Kidney tubule cell (primary cell): ENCODE measurements at regions not wholly inside any gene's neighbourhood (a gene's known extent, or its start where the extent isn't known, plus 50 kb on each side); places are given as distances from the start of the nearest gene placed in this dataset.
"Not testable (repeated sequence)": the region's sequence is repeated elsewhere in the genome, so short reads cannot be mapped to it uniquely, and the experiment has no call there.

Experiments
- DNase-seq: peaks from one replicate; pipeline ENCODE4 v3.0.0-alpha.2; 2018; ENCODE audit warnings: low spot score

DNA sequence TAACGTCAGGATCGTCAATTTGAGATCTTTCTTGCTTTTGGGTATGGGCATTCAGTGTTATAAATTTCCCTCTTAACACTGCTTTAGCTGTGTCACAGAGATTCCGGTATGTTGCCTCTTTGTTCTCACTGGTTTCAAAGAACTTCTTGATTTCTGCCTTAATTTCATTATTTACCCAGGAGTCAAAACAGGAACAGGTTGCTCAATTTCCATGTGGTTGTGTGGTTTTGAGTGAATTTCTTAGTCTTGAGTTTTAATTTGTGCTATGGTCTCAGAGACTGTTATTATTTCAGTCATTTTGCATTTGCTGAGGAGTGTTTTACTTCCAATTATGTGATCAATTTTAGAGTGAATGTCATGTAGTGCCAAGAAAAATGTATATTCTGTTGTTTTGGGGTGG lies 153.1 kb downstream of the PCDH17 start:
- DNase-seq, result no peak

DNA sequence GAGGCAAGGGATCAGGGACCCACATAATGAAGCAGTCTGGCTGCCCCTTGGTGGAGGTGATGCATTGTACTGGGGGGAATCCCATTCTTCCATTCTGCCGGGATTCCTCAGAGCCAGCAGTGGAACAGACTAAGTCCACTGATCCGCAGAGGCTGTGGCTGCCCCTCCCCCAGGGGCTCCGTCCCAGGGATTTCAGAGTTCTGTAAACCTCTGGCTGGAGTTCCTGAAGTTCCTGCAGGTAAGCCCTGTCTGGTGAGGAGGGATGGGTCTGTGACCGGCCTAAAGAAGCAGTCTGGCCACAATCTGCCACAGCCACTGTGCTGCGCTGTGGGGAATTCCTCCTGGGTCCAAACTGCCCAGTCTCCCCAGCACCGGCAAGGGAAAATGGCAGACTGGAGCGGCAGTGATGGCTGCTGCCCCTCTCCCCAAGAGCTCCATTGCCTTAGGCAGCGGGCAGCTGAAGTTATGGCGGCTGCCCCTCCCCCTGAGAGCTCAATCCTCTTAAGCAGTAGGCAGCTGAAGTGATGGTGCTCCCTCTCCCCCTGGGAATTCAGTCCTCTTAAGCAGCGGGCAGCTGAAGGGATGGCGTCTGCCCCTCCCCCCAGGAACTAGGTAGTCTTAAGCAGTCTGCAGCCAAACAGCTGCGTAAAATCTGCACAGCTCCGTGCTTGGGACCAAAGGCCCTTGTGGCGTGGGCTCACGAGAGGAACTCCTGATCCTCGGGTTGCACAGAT lies 155.7 kb downstream of the PCDH17 start:
- DNase-seq, result no peak

DNA sequence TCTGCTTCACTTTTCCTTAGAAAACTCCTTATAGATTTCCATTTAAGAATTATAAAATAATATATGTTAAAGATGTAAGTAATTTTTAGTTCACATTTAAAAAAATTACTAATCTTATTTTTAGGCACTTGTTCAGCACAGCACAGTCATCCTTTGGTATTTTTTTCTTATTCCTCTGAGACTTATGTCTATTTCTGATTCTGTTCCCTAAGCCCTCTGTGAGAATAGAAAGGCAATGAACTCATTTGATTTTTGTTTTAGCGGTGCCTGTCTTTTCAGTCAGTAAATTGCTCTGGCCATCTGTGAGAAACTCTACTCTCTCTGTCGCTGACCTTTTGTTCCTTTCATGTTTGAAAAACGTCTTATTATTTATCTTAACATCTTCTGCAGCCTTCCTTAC lies 168.1 kb downstream of the PCDH17 start:
- DNase-seq, result no peak

DNA sequence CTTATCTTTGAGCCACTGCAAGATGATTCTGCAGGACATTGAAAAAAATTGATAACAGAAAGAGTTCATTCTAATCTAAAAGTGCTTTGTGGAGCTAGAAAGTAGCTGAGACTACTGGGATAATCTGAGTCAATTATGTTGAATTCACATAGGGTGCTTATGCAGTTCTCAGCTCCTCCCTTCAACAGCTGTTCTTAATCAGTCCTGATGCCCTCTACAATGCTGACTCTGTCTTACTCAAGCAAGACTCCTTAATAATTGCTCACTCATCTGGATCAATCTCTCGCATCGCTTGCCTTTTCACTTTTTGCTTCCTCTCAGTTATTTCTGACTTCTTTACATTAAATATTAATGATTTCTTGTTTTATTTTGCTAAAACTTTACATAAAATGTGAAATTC lies 182.1 kb downstream of the PCDH17 start:
- DNase-seq, result no peak

DNA sequence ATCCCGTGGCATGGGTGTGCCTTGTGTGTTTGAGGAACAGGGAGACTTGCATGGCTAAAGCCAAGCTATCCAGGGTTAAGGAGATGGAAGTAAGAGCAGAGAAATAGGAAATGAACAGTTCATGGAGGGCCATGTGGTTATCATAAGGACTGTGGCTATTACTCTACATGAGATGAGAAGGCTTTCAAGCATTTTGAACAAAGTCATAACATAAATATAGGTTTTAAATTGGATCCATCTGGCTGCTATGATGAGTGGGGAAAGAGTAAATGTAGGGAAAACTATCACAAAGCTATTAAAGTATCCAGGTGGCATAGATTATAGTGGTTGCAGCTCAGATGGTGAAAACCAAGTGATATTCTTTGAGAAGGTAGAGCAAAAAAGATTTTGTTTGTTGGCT lies 184.1 kb downstream of the PCDH17 start:
- no peak for DNase-seq

DNA sequence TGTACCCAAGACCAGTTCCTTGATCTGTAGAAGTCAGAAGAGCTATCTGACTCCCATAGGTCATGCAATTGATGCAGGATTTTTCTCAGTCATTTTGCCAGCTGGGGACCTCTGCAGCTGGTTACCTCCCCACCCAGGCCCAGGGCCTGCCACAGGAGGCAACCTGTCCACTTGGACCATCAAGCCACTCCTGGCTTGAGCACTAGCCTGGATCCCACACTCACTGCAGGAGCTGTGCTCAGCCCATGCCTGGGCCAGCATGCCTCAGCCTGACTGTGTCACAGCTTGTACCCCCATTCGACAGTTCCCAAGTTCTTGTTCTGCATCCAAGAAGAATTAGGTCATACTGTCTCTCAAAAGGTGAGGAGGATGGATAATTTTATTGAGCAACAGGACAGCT lies 189.4 kb downstream of the PCDH17 start:
- DNase-seq, result no peak

DNA sequence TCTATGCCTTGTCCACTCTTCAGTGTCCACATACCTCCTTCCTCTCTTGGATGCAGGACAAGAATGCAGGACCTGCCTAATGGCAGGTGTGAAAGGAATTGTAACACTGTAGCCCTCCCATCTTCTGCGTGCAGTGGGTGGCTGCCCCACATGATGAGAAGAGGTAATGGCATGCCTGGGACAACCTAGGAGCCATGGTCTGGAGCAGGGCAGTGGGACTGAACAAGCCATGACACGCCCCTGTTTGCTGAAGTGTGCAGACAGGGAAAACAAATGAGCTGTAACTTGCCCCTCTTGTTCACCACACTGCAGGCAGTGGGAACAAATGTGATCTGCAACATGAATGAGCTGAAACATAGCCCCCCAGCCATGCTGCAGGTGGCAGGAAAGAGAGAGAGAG lies 192.2 kb downstream of the PCDH17 start:
- no peak for DNase-seq

DNA sequence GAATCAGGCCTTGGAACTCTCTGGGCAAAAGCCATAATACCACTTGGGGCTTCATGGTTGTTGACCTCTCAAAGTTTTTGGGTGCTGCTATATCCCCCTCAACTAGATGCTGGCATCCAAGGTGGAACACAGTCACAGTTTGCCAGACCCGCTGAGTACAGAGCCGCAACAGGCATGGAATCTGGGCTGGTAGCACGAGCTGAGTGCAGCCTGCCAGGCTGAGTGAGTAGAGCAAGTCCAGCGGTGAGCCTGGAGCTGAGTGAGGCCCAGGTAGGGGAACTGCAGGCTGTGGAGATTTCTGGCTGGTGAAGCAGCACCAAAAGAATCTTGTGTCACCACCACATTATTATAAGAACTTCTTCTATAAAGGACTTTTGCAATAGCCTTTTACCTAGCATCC lies 192.6 kb downstream of the PCDH17 start:
- DNase-seq, result no peak

DNA sequence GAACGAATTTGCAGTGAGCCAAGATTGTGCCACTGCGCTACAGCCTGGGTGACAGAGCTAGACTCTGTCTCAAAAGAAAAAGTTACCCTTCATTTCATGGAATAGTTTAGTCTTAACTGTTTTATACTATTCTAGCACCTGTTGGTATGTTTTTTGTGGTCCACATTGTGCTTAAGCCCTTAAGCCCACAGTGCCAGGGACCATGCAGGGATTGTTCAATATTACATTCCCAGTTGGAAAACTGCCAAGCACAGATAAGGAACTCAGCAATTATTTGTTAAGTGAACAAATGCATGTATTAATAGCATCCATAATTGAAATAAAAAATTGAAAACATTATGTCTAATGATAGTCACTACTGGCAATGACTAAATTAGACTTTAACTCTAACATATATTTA lies 193.5 kb downstream of the PCDH17 start:
- DNase-seq, result no peak

DNA sequence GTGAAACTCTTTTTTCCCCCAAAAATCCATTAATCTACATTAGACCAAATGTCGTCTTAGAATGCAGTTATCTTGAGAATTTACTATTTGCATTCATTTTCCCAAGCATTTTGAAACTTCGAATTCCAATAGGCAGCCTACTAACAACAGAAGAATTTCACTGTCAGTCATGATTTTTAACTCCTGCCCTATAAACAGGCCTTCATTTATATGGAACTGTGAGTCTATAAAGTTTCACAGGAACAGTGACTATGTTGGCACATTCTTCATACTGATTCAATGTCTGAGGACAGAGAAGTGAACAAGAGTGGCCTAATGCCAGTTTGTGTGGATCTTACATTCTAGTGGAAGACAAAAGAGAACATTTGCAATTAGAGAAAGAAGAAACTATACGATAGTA lies 198.0 kb downstream of the PCDH17 start:
- DNase-seq, result no peak

DNA sequence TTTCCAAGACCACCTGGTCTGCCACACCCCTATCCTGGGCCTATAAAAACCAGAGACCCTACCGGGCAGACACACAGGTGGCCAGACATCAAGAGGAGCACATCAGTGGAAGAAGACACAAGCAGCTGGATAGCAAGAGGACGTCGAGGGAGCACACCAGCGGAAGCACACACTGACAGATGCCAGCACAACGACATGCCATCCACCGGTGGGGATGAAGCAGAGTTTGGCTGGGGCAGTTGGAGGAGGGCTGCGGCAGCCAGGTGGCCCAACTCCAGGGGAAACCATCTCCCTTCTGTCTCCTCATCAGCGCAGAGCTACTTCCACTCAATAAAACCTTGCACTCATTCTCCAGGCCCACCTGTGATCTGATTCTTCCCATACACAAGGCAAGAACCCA lies 200.6 kb downstream of the PCDH17 start:
- DNase-seq, result no peak

DNA sequence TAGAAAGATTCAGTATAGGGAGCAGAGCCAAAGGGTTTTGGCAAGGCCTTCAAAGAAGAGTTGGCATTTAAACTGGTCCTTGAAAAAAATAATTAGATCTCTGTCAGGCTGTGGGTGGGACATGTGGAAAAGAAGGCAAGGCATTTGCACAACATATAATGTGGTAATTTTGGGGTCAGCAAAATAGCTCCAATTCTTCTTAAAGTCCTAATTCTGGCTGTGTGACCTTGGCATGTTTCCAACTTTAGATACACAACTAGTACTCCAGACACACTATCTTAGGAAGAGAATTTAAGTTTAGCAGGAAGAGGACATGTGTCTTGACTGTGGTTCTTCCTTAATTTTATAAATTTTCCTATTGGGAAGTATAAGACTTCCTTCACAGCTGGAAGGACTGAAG lies 206.3 kb downstream of the PCDH17 start:
- no peak for DNase-seq

DNA sequence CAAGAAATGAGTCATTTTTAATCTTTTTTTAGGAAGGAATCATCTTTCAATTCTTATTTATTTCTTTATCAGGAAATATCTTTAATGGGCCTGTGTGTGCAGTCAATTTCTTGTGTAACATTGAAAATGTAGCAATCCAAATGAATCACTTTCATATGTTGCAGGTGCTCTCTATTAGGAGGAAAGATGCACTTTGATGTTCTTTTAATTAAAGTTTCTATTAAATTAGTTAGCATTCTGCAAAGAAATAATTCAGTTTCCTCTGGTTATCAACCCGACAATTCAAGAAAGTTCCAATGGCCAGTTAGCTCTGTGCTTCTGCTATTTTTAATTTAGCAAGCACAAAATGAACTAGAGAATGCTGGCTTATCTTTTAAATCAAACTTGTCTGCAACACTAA lies 212.0 kb downstream of the PCDH17 start:
- DNase-seq, result no peak

DNA sequence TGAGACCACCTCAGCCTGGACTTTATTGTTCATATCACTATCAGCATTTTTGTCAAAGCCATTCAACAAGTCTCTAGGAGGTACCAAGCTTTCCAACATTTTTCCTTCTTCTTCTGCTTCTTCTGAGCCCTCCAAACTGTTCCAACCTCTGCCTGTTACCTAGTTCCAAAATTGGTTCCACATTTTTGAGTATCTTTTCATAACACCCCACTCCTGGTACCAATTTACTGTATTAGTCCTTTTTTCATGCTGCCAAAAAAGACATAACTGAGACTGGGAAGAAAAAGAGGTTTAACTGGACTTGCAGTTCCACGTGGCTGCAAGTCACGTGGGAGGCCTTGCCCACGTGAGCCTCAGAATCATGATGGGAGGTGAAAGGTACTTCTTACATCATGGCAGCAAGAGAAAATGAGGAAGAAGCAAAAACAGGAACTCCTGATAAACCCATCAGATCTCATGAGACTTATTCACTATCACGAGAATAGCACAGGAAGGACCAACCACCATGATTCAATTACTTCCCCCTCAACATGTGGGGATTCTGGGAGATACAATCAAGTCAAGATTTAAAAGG lies 215.1 kb downstream of the PCDH17 start:
- no peak for DNase-seq

DNA sequence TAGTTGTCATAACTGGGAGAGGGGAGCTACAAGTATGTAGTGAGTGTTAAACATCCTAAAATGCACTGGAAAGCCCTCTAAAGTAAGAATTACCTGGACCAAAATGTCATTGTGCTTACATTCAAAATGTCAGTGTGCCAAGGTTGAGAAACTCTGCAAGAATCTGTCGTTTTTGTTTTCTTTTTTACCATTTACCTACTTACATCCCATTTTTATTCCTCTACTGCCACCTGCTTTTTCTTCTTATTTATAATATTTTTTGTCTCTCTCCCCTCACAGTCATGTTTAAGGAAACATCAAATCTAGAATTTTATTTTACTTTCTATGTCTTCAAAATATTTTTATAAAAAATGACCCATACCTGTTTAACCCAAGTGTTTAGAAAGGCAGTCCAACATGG lies 226.4 kb downstream of the PCDH17 start:
- no peak for DNase-seq

DNA sequence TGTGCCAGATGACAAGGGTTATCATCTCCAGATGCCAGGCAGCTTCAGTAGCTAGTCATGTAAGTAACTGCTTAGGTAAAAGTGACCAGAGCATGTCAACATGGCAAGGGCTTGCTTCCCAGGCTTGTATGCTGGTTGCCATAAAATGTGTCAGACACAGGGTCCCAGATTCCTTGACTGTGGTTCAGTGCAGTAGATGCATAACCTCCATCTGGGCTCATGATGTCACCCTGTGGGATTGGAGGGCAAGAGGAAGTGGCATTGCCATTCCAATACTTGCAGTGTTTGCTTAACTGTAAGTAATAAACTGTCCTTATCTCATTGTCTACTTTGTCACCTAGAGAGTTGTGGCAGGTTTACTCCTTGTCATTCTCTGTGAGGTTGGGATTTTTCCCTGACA lies 226.8 kb downstream of the PCDH17 start:
- no peak for DNase-seq

DNA sequence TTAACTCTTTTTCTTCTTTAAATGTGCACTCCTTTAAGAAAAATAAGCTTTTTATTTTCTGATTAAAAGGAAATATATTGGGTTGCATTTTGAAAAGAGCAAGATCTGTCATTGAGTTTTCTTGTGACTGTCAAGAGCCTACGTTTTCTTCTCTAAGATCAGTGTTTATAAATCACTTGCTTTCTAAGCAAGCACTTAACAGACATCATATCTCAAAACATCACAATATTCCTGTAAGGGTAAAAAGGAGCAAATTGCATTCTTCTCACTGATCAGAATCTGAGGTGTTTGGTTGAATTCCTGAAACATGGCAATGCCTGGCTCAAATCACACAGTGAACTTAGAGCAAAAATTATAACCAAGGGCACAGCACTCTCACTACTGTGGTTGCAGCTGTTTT lies 231.3 kb downstream of the PCDH17 start:
- no peak for DNase-seq

DNA sequence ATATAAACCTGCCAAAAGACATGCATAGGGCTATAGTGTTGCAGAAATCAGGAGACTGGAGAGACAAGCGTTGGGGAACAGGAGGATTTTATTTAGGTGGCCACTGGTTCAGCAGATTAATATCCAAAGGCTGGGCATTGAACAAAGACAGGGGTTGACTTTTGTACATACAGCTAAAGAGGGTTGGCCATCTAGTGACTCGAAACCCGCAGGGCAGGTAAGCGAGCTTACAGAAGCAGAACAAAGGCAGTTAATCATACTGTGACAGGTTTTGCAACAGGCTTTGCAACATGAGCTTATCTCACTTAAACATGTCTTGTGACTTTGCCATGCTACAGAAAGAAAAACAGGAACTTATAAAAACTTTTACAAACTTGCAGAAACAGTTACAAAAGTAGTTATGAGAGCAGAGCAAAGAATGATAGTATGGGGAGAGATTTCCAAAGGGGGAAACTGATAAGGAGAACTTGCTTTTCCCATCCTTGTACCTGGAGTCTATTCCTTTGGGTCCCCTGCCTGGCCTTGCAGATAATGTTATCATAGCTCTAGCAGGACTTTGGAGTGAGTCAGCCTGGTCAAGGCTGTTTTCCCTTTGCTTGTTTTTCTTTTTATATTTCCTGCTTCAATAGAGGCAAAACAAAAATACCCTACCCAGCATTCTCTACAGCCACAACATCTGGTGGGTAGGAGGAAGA lies 234.2 kb downstream of the PCDH17 start:
- DNase-seq, result no peak

DNA sequence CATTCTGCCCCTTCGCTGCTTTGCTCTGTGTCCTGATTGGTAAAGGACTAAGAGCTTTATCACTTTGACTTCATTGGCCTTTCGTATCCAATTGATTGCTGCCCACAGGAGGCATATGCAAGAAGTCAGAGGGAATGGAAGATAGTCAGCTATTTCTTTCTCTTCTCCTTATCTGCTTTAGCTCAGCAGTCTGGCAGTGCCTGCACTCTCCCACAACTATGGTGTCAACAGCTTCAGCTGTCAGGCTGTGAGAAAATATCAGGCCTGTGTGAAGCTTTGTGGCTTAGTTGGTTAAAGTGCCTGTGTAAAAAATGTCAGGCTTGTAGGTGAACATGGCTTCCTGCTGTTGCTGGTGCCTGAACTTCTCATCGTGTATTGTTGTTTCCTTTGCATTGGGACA lies 243.0 kb downstream of the PCDH17 start:
- DNase-seq, result no peak

DNA sequence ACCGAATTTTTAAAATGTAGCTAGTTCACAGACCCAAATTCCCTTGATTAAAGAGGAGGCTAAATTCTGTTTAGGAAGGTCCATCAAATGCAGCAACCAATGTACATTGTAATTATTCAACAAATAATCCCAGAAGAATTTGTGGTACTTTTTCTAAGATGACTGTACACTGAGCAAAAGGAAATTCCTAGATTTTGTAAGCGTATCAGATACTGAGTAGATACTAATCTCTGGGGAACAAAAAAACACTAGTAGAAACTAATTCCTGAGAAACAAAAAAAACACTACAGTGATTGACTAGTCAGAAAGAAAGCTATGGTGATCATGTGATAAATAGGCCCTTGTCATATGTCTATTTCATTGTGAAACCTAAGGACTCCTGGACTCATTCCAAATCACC lies 246.1 kb downstream of the PCDH17 start:
- DNase-seq, result no peak

DNA sequence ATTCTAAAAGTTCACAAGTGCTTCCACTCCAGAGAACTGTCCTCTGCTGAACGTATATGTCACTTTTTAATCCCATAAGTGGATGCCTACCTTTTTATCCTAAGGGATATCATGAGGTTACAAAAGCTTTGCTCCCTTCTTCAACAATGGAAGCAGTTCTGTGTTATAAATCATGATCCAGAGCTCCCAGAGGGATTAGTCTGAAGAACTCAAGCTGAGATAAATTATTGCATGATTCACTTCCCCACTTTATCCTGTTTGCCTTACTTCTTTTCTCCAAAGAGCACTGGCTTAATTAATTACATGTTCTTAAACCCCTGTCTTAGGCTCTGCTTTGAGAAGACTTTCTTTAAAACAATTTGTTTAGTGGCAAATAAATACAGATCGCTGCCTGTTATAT lies 246.7 kb downstream of the PCDH17 start:
- DNase-seq, result no peak

DNA sequence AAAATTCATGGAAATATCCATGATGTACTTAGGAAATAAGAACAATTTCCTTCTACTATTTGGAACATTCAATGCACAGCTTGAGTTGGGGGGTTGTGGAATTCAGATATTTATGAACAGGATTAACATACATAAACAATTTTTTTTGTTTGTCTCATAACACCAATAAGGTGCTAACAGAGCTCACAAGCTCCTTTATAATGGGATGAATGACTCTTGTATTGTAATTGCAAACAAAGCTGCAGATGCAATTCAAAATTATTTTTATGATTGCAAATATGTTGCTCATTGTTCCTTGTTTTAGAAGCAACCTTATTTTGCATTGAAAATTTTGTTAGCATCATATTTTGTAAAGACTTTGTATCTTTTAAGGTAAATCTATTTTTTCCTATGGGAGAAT lies 265.7 kb downstream of the PCDH17 start:
- no peak for DNase-seq

DNA sequence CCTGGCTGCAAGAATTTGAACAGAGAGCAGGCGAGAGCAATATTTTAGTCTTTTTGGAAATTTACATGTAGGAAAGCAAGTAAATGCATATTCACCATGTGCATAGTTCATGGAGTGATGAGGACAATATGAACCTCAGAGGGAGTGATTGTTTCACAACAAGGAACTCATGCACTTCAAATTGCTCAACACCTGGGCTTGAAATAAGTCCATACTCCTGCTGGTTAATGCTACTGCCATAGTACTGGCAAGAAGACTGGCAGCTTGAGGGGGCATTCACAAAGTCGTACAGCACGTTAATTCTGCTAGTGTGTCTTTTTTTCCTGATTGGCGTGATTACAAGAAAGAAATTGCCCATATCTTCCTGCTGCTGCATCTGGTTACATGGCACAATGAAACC lies 267.6 kb downstream of the PCDH17 start:
- no peak for DNase-seq

DNA sequence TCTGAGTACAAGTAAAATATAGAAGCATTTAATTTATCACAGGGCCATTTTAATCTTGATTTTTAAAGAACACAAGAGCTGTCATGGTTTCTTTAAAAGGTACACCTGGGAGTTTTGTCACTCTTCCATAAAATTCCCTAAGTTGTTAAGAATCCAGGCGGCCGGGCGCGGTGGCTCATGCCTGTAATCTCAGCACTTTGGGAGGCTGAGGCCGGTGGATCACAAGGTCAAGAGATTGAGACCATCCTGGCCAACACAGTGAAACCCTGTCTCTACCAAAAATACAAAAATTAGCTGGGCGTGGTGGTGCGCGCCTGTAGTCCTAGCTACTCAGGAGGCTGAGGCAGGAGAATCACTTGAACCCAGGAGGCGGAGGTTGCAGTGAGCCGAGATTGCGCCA lies 278.3 kb downstream of the PCDH17 start:
- not testable (repeated sequence) for DNase-seq
